UCSD-AML1 (cell line): ENCODE measurements at regions not wholly inside any gene's neighbourhood (a gene's known extent, or its start where the extent isn't known, plus 50 kb on each side); places are given as distances from the start of the nearest gene placed in this dataset.

Source experiments
- DNase-seq: peaks from one replicate; lab custom pipeline; 2025; ENCODE audit not compliant: unreplicated experiment; lab: John Stamatoyannopoulos, UW

DNA sequence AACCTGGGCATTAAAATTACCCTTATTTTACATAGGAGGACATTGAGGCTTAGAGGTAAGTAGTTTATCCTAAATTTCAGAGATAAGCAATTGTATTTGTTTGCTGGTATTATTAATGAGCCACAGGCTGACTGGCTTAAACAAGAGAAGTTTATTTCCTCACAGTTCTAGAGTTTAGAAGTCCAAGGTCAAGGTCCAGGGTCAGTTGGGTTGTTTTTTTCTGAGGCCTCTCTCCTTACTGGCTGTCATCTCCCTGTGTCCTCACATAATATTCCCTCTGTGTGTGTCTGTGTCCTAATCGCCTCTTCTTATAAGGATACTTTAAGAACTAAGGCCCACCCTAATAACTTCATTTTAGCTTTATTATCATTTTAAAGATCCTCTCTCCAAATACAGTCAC is 294.9 kb upstream of the ATP5MC3 start:
- no peak for DNase-seq

DNA sequence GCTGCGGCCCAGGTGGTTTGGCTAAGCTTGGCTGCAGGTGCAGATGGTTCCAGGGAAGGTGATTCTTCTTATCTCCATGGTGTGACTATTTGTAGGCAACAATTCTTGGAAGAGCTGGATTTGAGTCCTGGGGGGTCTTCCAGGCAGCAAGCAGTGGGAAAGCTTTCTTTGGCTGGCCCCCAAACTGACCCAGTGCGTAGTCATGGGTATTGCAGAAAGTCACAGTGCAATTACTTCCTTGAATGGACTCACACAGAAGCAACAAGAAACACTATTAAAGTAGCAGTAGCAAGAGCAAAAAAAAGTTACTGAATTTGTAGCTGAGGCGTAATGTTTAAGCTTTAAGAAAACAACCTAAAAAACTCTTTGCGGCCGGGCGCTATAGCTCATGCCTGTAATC is 293.6 kb upstream of the ATP5MC3 start:
- DNase-seq, result no peak

GRCh38 chr2:175468431-175469098 is 287.1 kb upstream of the ATP5MC3 start:
- no peak for DNase-seq

- DNase-seq, result no peak
Measured at GRCh38 chr2:175465101-175465500, 283.6 kb upstream of the ATP5MC3 start.

GRCh38 chr2:175464311-175464670 is 282.8 kb upstream of the ATP5MC3 start:
- DNase-seq, result no peak

DNA sequence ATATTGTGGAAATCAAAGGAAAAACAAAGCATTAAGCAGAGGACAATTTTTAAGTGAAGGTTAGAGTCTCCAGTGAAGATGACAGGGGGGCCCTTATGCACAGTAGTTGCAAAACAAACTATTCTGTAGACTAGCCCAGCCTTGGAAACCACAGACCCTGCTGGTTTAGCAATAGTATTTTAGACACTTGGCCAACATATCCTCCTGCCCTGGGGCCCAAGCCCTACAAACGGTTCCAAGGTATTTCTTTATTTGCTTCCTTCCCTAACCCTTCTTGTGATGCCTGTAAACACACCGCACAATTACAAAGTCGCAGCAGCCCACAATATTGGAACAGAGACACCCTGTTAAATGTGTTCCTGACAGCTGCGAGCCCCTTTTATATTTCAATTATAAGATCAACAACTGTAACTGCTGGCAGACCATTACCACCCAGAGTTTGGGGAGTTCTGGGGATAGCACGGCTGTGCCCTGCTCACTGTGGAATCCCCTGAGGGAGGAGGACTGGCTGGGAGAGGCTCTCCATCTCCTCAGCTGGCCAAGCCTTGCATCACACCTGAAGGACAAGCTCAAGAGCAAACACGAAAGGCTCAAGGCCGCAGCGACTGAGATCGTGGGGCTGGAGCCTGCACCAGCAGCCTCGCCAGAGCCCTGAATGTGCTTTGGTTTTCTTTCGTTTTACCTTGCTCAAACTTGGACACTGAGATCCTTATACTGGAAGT is 282.2 kb upstream of the ATP5MC3 start:
- DNase-seq, result no peak

- no peak for DNase-seq
Measured at GRCh38 chr2:175463169-175463568, 281.7 kb upstream of the ATP5MC3 start.

DNA sequence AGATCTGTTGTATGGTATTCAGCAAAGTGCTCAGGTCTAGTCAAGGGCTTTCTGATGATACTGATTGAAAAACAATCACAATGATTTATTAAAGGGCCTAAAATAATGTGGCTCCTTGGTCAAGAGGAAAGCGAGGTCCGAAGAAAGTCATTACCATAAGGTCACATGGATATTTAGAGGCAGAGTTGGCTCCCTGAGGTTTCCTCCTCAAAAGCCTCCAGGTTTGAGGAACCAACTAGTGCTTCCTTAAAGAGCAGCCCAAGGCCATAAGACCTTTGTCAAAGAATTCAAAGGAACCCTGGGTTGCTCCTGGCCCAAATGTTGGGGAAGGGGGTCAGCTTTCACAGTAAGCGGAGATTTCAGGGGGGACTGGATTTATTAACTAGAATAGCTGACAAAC is 280.7 kb upstream of the ATP5MC3 start:
- DNase-seq, result no peak

DNA sequence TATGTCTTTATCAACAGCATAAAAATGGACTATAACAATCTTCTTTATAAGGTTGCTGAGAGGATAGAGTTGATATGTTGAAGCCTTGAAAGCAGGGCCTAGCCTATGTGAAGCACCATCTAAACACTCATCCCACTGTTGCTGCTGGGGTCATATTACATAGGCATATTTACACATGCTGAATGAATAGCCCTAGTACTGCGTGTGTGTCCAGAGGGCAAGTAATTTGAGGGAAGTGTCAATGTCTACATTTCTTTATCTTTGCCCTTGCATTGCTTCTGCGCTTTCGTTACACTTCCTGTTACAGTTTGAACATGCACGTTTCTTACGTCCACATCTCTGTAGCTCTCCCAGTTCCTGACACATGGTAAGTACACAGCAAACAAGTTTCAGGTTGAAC is 280.3 kb upstream of the ATP5MC3 start:
- no peak for DNase-seq

DNA sequence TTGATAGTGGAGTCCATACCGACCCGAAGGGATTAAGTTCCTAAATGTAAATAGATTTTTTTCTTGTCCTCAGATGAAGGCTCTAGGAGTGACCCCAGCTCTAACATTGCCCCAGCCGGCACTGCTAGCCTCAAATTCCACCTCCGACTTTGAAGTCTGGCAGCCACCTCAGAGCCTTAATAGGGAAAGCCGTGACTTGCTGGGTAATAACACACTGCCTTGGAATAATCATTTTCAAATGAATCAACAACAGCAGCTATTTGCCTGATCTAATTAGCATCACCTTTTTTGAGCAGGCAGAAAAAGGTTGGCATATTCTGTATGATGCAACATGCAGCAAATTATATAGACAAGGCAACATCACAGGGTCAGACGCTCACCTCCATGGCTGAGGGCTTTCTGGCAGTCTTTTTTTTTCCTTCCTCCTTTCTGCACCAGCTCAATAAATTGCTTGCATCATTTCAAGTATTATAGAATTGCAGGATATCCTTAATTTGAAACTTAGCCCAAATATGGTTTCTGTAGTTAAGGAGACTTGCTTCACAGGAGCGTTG is 276.5 kb upstream of the ATP5MC3 start:
- no peak for DNase-seq

GRCh38 chr2:175454953-175455389 is 273.5 kb upstream of the ATP5MC3 start:
- DNase-seq, result no peak

DNA sequence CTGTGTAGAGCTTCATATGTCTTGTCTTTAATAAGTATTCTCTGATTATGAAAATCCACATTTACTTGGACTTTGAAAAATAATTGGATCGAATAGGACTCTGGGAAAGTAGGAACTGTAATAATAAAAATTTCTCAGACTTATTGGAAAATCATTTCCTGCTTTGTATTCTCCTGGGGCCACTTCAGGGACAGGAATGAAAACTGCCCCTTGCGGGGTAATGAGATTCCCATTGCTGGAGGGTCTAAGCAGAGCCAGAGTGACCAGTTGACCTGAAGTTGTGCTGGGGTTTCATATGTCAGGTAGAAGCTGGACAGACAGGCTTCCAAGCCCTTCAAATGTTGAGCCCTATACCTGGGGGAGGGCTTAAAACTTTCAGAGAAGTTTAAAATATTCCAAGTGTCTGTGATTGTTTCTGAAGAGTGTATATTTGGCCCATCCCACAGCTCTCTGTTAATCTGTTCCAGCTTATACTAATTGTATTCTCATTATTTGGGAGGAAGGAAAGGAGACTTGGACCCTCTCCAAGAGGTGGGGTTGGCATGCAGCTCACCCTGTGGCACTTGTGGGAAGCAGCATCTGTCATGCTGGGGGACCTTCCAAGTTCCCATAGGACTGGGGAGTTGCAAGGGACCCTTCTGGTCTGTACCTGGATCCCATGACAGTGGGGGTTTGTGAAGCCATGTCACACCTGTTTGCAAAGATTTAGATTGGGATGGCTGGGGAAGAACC is 268.7 kb upstream of the ATP5MC3 start:
- DNase-seq, result no peak

DNA sequence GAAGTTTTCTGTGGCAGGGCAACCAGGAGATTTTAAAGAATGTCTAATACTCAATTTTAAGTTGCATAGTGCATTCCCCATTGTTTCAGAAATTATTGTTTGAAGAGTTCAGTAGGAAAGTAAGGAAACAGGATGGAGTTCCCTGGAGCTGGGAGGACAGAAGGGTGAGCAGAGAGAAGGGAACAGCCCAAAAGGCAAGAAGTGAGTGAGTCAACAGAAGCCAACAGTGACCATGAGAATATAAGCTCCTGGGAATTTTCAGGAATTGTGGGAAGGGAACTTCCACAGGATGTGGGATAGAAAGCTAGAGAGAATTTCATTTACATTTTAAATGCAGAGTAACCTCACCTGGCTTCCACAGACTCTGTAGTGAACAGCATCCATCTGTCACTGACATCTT is 268.1 kb upstream of the ATP5MC3 start:
- no peak for DNase-seq

- no peak for DNase-seq
Measured at GRCh38 chr2:175446201-175446600, 264.7 kb upstream of the ATP5MC3 start.

- DNase-seq, result no peak
Measured at GRCh38 chr2:175445281-175445680, 263.8 kb upstream of the ATP5MC3 start.

DNA sequence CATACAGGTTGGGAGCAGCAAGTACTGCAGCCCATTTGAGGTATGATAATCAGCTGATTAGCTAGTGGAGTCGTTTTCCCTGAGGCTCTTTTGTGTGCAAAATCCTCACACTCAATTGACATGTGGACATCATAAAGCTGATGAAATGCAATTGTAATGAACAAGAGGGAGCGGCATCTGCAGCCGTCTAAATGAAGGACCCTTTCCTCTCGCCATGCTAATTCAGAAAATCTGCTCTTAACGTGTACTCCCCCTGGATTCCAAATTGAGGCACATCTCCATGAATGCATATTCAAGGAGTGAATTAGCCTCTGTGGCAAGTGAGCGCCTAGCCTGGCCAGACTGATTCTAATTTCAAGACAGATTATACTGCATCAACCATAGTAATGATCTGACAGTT is 260.9 kb upstream of the ATP5MC3 start:
- DNase-seq, result no peak

DNA sequence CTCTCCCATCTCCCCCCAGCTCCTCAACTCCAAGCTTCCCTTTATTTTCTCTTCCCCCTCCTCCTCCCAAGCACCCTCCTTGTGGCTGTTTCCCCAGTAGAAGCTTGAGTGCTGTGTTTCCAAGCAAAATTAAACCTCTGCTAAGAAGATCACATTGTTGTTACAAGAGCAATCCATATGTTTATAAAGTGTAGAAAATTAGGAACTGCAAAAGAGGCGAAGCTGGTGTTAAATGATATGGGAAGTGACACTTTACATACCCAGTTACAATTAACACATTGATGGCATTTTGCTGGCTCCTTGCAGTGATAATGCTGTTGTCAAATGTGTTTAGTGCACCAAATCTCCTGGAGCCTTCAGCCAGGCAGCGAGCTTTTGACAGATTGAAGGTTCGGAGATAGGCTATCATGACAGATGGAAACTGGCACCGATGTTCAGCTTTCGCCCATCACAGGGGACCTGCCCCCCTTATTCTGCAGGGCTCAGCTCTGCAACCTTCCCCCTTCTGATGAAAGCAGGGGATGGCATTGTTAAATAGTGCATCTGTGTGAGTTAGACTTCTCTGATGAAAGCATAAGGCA is 259.8 kb upstream of the ATP5MC3 start:
- no peak for DNase-seq

DNA sequence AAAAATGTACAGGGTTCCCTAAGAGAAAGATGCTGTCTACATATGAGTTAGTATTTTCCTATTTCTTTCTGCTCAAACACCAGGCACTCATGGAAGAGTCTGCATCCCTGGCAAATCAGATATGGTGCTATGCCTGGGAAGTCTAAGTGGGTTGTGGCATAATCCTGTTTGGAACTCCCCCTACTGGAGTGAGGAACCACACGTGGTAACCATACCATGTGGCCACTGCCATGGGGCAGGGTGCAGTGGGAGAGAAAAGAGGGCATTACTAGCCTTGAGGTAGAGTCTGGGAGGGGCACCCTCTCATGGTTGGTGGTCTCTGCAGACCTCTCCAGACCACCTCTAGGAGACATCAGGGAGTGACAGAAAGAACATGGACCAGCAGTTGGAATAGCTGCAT is 257.9 kb upstream of the ATP5MC3 start:
- no peak for DNase-seq

- DNase-seq, result no peak
Measured at GRCh38 chr2:175437167-175437566, 255.7 kb upstream of the ATP5MC3 start.

DNA sequence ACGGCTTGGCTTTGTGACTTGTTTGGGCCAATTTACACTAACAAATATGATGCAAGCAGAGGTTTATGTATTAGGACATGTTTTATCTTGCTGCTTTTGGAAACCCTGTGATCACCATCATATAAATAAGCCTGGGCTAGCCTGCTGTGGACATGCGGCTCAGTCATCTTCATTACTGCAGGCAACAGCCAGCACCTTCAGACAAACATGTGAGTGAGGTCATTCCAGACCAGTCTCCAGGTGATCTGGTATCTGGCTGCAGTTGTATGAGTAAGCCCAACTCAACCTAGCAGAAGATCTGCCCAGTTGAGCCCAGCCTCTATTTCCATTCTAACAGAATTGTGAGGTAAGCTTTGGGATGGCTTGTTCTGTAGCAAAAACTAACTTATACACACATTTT is 254.6 kb upstream of the ATP5MC3 start:
- no peak for DNase-seq

GRCh38 chr2:175435012-175435411 is 253.5 kb upstream of the ATP5MC3 start:
- DNase-seq, result no peak

- DNase-seq, result no peak
Measured at GRCh38 chr2:175432793-175433192, 251.3 kb upstream of the ATP5MC3 start.
